Hematopoietic multipotent progenitor cell treated with erythropoietin and hydrocortisone succinate and interleukin-3 and kit ligand, for 4 days (in vitro differentiated cells): ENCODE measurements at regions not wholly inside any gene's neighbourhood (a gene's known extent, or its start where the extent isn't known, plus 50 kb on each side); places are given as distances from the start of the nearest gene placed in this dataset.
"Not testable (repeated sequence)": the region's sequence is repeated elsewhere in the genome, so short reads cannot be mapped to it uniquely, and the experiment has no call there.

Source experiments
- DNase-seq: peaks from one replicate; pipeline ENCODE4 v3.0.0-alpha.2; 2015

DNA sequence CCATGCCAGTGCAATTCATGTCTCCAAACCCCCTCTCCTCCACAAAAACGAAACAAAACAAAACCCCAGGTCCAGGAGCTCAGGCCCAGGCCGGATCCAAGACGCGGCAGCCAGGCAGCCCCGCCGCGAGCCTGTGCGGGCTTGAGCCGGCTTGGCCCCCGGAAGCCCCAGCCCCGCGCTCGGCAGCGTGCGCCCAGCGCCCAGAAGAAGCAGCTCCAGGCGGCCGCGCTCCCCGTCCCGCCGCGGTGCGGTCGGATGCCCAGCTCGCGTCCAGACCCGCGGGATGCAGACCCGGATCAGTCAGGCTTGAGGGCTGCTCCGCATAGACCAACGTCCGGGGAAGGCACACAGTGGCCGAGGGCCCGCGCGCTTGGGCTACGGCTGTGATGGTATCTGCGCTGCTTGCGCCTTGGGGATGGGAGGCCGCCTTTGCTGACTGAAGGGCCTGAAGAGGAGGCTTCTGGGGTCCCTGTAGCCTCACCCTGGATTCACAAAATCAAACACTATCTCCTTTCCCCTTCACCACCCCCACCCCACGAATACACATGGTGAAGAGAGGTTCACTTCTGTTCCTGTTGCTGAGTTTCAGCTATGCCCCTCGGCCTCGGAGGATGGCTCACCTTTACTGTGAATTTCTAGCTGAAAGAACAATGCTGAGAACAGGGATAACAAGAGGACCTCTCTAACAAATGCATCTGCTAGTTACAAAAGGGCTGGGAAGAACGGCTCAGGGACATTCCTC lies 79.9 kb upstream of the EN2 start:
- peak; percentile 17 for DNase-seq

DNA sequence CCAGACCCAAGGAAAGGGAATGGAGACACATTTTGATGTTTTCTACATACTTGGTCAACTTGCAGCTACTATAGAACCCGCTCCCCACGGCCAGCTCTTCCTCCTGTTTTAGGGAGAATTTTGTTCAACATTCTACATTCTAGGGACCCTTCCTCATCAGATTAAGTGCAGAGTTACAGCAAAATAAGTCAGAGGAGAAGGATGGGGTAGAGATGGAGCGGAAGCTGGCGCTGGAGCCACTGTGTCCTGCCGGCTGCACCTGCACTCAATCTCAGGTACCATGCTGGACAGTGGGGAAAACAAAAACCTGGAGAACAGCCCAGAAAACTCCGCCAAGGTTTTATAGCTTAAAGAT lies 79.4 kb upstream of the EN2 start:
- DNase-seq = no peak

DNA sequence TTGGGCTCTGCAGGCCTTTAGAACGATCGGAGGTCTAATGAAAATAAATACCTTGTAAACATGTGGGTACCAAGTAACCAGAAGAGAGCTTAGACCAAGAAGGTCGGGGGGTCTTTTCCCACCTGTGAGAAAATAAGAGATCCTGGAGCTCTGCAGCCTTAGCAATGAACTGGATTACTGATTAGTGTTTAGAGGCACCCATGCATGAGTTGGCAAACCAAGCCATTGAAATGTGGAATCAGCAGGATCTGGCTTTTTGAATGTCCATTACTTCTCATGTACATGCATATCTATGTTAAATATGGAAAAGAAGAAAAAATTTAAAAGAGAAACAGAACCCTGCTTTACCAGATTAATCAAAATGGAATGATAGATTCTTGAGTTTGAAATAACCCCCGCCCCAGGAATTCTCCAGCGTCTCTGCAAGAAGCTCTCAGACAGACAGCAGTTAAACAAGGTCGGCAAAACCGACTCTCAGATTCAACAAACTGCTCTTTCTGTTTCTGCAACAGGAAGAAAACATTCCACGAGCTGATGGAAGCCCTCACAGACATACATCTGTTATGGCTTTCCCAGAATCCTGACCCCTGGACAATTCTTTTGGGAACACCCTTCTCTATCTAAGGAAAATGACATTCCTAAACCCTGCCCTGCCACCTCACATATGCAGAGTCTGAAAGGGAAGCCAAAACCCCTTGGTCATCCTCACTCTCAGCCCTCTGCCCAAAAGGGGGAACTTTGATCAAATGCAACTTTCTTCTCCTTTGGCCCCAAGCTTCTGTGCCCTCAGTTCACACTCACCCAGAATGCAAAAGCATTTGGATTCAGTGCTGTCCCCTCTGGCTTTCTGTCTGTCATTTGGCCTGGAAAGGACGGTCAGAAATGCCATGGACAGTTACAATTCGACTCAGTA lies 78.7 kb upstream of the EN2 start:
- no peak for DNase-seq

DNA sequence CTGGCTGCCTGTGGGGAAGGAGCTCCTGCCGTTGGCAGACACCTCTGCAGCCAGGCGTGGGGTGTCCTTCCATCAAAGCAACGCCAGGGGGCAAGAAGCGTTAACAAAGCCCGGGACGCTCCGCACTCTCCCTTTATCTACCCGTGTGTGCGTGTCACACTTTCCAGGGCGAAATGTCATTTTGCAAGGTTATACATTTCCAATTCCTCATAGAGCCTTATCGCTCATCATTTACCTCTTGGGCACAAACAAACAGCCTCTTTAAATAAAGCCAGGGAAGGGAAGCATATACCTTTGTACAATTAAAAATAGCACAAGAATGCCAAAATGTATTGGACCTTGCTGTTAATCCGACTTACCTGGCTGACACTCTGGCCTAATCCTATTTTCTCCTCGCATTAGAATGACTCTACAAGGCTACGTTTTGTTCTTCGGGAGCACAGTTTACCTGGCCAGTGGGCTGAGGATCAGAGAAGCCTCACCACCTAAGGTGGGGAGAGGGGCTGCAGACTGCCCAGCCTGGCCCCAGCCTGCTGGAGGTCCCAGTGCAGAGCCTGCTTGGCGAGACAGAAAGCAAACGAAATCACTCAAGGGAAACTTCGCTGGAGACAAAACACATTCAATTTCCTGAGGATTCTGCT lies 77.6 kb upstream of the EN2 start:
- DNase-seq = peak; percentile 91

DNA sequence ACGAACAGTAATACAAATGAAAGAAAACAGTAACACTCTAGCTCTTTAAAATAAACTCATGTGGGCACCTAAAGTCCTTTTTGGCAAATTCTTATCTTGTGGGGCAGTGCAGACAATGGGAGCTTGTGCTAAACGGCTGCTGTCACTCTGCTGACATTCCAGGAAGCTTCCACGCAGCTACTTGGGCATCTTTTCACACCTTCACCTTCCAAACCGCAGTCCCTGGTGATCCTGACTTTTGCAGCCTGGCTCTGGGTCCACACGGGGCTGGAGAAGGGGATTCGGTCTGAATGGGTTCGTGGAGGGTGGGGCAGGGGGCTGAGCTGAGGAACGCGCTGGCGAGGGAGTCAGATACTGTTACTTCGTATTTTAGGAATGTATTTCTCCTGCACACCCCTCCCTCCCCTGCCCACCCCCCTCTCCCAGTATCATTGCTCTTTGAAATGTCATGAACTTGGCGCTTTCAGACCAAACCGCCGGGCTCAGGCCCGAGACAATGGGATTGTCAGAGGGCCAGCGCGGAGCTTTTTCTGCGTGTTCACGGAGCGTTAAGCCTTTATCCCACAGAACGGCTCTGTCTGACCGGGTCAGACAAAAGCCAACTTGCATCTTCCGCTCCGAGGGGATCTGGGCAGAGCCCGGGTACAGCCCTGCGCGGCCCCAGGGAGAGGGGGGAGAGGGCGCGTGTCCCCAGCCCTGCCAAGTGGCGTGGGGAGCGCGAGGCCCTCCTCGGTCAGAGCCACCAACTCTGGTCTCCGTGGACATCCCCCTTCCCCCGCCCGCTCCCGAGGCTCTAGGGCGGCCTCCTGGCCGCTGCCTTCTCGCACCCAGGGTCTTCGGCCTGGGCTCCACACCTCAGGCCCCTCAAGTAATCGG lies 76.7 kb upstream of the EN2 start:
- no peak for DNase-seq

DNA sequence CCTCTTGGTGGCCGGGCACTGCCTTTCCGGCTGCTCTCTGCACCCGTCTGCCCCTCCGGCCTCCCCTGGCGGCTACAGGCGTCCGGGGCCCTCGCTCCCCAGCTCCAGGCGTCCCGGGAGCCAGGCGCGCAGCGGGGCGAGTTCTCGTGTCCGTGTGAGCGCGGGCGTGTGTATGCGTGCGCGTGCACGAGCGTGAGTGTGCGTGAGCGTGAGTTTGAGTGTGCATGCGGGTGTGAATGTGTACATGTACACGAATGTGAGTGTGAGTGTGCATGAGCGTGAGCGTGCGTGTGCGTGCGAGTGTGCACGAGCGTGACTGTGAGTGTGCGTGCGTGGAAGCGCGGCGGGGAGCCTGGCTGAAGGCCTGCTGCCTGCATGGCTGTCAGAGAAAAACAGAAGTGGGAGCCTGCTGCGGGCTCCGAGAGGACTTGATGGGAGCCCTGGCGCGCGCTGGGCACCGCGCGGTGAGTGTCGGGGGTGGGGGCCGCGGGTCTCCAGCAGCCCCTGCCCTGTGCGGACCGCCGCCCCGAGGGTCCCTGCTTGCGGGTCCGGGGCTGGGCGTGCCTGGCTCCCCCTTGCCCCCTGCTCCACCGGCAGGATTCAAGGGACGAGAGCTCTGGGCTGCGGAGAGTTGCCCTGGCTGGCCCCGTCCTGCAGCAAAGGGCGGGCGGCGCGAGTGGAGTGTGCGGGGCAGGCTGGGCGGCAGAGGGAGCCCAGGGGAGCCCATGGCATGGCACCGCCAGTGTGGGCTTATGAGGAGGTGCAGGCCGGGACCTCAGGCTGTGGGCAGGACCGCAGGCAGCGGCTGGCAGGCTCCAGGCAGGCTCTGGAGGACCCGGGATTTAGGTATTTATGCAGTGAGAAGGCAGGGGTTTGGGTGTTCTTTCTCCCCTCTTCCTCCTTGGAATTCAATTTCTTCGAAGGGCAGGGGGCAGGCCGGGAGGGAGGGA lies 75.8 kb upstream of the EN2 start:
- no peak for DNase-seq

DNA sequence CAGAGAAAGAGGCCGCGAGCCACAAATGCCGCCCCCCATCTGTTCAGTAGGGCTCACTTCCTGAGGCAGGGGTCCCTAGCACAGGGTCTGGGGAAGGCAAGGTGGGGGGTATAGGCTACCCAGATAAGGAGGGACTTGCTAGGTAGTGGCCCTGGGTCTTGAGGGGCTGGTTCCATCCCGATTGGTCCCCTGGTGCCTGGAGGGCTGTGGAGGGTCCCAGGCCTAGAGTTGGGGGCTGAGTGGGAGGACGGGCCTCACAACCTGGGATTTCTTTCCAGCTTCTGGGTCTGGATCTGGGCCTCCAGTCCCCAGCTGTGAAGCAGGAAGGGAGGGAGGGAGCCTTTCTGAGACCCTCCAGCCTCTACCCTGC lies 75.1 kb upstream of the EN2 start:
- DNase-seq = no peak

DNA sequence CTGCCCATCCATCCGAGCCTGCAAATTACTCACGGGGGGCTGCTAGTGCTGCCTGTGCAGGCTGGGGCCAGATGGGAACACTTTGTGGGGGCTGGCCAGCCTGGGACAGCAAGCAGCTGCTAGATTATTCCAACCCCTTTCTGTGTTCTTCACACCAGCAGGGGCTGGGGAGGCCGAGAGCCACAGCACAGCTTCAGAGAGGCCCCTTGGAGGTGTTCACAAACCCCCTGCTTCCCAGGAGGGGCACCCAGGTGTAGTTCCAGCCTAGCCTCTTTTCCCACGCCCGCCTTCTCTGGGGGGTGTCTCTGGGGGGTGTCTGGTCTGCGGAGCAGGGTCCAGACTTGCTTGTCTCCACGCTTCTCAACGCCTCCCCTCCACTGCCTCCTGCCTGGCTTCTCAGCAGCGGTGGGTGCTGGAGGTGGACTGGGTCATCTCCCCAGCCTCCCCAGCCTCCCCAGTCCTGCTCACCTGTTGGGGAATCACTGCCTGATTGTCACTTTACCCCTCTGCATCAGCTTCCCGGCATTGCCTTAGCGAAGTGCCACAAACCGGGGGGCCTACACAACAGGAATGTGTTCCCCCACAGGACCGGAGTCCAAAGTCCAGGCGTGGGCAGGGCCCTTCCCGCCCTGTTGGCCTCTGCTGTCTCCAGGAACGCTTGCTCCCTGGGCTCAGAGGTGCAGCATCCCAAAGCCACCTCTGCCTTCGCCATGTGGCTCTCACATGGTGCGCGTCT lies 74.0 kb upstream of the EN2 start:
- DNase-seq = no peak

DNA sequence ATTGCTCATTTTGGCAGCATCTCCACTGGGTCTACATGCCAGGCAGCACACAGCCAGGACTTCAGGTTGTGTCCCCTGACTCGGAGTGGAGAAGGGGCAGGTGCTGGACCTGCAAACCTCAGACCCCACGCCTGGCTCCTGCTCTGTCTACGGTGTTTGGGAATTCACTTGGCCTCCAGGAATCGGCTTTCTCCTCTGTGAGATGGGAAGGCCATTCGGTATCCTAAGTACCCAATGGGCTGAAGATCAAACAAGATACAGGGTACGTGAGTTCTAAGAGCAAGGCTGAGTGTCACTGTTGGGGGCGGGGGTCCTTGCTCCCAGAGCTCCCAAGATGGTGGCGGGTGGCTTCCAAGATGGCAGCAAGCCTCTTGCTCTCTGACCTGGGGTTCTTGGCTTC lies 73.2 kb upstream of the EN2 start:
- DNase-seq = no peak

DNA sequence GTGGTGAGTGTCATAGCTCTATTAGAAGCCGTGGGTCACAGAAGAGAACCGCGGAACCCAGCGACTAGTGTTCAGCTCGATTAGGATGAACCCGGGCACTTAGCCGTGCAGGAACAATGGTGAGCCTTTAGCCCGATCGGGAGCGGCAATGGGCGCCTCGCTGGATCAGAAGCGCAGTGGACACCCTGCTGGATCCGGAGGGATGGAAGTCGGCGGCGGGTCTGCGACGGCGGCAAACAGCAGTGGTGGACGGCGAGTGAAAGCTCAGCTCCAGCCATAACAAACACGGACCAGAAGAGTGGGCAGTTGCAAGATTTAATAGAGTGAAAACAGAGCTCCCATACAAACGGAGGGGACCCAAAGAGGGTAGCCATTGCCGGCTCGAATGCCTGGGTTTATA lies 72.7 kb upstream of the EN2 start:
- DNase-seq = not testable (repeated sequence)

DNA sequence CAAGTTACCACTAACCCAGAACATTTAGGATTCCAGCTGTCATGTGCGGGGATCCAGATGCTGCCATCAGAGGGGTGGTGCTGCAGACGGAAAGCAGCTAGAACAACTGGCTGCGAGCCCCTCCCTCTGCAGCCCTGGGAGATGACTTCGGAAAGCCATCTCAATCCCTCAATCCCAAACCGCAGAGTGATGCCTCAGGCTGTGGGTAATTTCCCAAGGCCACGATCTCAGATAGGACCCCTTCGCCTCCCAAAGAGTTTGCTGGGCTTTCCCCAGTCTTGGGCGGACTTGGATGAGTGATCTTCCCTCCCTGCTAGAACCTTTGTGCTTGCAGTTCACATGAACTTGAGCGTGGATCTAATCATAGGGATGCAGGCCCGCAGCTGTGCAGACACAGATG lies 71.3 kb upstream of the EN2 start:
- DNase-seq = no peak

DNA sequence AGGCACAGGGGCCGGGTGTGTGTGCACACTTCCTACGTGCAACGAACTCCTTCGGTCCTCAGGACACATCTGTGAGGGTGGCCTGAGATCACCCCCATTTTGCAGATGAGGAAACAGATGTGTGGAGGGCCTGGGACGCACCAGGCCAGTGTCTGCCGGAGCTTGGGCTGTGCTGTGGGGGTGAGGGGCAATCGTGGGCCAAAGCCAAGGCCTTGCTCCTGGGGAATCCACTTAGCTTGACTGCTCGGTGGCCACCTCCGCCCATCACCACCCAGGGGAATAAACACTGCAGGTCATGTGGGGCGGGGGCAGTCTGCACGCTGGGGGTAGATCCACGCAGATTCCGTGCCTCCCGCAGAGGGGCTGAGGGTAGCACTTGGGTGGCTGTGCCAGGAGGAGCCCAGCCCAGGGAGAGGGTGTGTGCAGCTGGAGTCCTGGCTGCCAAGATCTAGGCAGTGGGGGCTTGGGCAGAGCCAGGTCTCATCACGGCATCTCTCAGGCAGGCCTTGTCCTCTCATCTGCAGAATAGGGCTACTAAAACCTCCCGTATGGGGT lies 70.8 kb upstream of the EN2 start:
- DNase-seq = no peak

DNA sequence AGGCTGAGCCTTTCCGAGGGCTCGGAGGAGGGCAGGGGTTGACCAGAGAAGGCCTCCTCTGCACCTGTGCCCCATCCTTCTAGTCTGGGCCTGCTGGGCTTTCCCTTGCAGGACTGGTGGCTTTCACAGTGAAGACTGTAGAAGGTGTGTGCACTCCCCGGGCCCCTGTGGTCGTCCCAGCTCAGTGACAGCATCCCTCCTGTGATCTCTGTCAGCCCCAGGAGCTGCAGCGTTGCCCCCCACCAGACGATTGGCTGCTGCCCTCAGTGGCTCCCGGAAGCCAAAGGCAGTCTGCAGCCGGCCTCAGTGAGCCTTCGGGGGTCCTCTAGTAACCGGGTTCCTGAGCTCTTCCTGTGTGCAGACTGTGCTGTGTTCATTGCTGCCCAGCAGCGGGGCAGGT lies 69.4 kb upstream of the EN2 start:
- no peak for DNase-seq

DNA sequence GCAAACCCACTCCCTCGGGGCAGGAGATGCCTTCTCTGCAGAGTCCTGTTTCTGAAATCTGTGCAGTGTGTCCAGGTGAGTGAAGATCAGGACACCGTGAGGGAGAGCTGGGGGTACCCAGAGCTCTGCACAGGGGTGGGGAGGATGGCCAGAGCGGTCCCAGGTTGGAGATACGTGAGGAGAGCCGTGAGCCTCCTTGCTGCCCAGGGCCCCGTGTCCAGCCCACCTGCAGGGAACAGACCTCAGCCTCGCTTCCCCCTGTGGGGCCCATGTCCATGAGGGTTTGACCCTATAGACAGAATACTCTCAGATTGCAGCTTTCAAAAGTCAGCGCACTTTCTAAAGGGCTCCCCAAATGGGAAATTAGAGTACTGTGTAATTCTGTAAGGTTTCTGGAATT lies 66.5 kb upstream of the EN2 start:
- no peak for DNase-seq

DNA sequence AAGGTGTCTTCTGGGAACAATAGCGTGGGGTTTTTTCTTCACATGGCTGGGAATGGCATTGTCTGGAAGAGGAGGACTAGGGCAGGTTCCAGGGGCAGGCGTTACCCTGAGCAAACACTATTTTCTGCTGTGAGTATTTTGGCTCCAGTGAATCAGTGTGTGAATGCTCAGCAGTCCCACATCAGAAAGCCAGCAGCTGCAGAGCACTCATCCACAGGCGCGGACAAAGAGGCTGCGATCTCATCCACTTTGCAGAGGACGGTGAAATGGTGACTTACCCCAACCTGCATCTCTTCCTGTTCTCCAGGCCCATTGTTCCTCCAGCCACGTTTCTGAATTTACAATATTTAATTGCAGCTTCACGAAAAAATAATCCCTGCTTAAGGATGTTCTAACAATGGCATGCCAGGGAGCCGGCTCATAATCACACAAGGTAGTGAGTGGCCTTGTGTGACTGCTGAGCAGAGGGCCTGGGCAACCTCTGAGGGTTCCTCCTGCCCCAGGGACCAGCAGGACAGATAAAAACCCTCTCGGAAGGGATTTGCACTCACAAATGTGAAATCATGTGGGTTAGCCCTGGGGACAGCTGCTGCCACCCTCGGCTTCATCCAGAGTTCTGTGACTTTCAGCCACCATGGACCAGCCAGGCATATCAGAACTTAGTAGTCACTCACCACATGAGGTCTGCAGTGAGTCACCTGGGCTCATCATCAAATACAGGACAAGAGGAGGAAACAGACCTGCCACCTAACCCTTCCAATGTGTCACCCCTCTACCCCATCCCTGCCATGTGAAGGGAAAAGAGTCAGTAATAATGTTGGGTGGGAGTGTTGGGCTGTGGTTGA lies 65.0 kb upstream of the EN2 start:
- no peak for DNase-seq

DNA sequence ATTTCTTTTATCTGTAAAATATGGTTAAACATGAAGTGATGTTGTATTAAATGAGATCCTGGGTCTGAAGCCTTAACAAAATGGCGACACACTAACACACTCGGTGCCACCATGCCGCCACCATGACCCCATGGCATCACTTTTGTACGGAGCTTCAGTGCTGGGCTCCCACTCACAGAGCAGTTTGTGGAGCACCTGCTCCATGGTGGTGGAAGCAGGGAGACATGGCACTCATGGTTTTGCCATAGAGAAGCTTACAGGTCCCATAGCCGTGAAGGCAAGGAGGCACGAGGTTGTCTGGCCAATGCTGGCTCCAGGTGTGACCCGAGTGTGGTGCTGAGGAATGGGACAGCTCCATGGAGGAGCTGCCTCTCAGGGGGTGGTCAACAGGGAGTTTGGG lies 63.5 kb upstream of the EN2 start:
- DNase-seq = no peak

DNA sequence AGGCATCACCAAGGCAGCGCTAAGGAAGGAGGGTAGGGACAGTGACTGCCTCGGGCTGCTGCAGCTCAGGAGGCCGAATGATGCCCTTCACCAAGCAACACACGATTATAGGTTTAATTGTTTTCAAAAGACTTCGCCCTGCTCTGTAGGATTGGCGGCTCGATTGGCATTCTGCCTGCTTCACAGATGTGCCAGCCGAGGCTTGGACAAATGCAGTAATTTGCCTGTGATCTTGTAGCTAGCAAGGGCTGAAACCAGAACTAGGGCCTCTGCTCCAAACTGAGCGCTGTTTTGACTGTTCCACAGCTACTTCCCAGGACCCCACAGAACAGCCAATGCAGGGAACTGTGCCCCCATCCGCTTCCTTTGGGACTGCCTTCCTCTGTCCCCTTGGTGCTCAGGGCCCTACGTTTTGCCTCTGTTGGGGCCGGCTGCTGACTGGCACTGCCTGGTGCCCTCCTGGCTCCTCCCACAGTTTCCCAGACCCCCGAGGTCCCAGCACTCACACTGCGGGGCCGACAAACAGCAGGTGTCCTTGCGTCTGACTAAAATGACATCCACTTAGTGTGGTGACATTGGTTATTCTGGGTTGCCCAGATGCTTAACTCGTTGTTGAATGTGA lies 62.6 kb upstream of the EN2 start:
- no peak for DNase-seq

DNA sequence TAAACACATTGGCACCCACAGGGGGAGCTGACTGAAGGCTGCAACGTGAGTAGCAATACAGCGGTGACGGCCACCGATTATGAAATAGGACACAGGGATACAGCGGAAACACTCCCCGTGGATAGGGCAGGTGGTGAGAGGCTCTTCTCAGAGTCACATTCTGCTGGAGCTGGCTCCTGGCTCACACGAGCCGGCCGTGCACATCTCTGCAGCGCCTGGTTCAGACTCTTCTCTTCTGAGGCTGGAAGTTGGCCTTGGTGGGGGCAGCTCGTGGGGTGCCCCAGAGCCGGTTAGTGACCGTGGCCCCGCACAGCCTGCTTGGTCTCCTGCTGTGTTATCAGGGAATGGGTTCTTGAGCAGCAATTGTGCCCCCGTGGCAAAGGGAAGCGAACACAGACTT lies 61.3 kb upstream of the EN2 start:
- DNase-seq = no peak
